ACC112 (cell line): ENCODE measurements at regions not wholly inside any gene's neighbourhood (a gene's known extent, or its start where the extent isn't known, plus 50 kb on each side); places are given as distances from the start of the nearest gene placed in this dataset.

ENCODE experiments used
- H2AFZ ChIP-seq: fragments of 200-600 bp; sonication (generic); one replicate; pipeline ENCODE4 v1.6.0; 2017; ENCODE audit warnings: antibody characterized with exemption, low read length; ENCODE audit not compliant: unreplicated experiment
- H3K27ac ChIP-seq: fragments of 200-600 bp; sonication (generic); 2 replicates; pipeline ENCODE4 v1.5.1; 2014; ENCODE audit warnings: low read depth, mild to moderate bottlenecking, antibody characterized with exemption, low read length, moderate library complexity
- H3K27me3 ChIP-seq: fragments of 200-600 bp; sonication (generic); 2 replicates; pipeline ENCODE4 v1.6.1; 2014; ENCODE audit warnings: mild to moderate bottlenecking, antibody characterized with exemption, low read length, moderate library complexity, mixed read lengths; ENCODE audit not compliant: insufficient read depth
- H3K36me3 ChIP-seq: fragments of 200-600 bp; sonication (generic); 2 replicates; pipeline ENCODE4 v1.6.1; 2016; ENCODE audit warnings: mild to moderate bottlenecking, antibody characterized with exemption, low read length, moderate library complexity, mixed read lengths; ENCODE audit not compliant: insufficient read depth
- H3K4me1 ChIP-seq: fragments of 200-600 bp; sonication (generic); one replicate; pipeline ENCODE4 v1.6.1; 2016; ENCODE audit warnings: low read length, mixed read lengths; ENCODE audit not compliant: insufficient read depth, unreplicated experiment, control insufficient read depth
- H3K4me3 ChIP-seq: fragments of 200-600 bp; sonication (generic); 2 replicates; pipeline ENCODE4 v1.5.1; 2014; ENCODE audit warnings: mild to moderate bottlenecking, low read depth, low read length
- H3K79me2 ChIP-seq: fragments of 200-600 bp; sonication (generic); one replicate; pipeline ENCODE4 v1.6.0; 2016; ENCODE audit warnings: low read length; ENCODE audit not compliant: control insufficient read depth, unreplicated experiment, insufficient read depth

- no peak overlapping the region for H3K27ac ChIP-seq
Measured at GRCh38 chr1:239742416-239743109, 349.1 kb upstream of the FMN2 start.

GRCh38 chr1:239744851-239745250 lies 346.8 kb upstream of the FMN2 start:
- no peaks in the 10 kb centered on the region for H3K36me3 ChIP-seq
- H3K4me1 ChIP-seq = no peaks in the 10 kb centered on the region
- no peak overlapping the region for H3K4me3 ChIP-seq
- H3K27me3 ChIP-seq = no peaks in the 10 kb centered on the region
- H3K79me2 ChIP-seq = no peaks in the 10 kb centered on the region
- H3K27ac ChIP-seq = no peak overlapping the region
- H2AFZ ChIP-seq = no peak overlapping the region

More at GRCh38 chr1:239742416-239743109, 349.1 kb upstream of the FMN2 start:
- no peaks in the 10 kb centered on the region for H3K4me1 ChIP-seq
- no peaks in the 10 kb centered on the region for H3K79me2 ChIP-seq
- H3K36me3 ChIP-seq = no peaks in the 10 kb centered on the region
- H3K27me3 ChIP-seq = no peaks in the 10 kb centered on the region
- no peak overlapping the region for H3K4me3 ChIP-seq
- H2AFZ ChIP-seq = no peak overlapping the region

- H3K79me2 ChIP-seq = no peaks in the 10 kb centered on the region
- H3K4me1 ChIP-seq = no peaks in the 10 kb centered on the region
- H3K27me3 ChIP-seq = no peaks in the 10 kb centered on the region
- no peak overlapping the region for H3K27ac ChIP-seq
- H3K4me3 ChIP-seq = no peak overlapping the region
- no peak overlapping the region for H2AFZ ChIP-seq
- H3K36me3 ChIP-seq = no peaks in the 10 kb centered on the region
Measured at GRCh38 chr1:239755107-239755912, 336.4 kb upstream of the FMN2 start.

GRCh38 chr1:239757716-239758115 lies 334.0 kb upstream of the FMN2 start:
- Histone ChIP-seq H3K27ac (no peak overlapping the region), H3K79me2 (no peaks in the 10 kb centered on the region), H3K27me3 (no peaks in the 10 kb centered on the region), H2AFZ (no peak overlapping the region), H3K4me3 (no peak overlapping the region), H3K4me1 (no peaks in the 10 kb centered on the region), H3K36me3 (no peaks in the 10 kb centered on the region)

- Histone ChIP-seq H3K4me3 (no peak overlapping the region), H3K4me1 (no peaks in the 10 kb centered on the region), H3K27ac (no peak overlapping the region), H2AFZ (no peak overlapping the region), H3K36me3 (no peaks in the 10 kb centered on the region), H3K27me3 (no peaks in the 10 kb centered on the region), H3K79me2 (no peaks in the 10 kb centered on the region)
Measured at GRCh38 chr1:239758756-239759155, 332.9 kb upstream of the FMN2 start.

GRCh38 chr1:239761509-239761908 lies 330.2 kb upstream of the FMN2 start:
- no peak overlapping the region for H2AFZ ChIP-seq

GRCh38 chr1:239763850-239764249 lies 327.8 kb upstream of the FMN2 start:
- Histone ChIP-seq H3K27ac (no peak overlapping the region), H2AFZ (no peak overlapping the region), H3K79me2 (no peaks in the 10 kb centered on the region), H3K36me3 (no peaks in the 10 kb centered on the region), H3K4me3 (no peak overlapping the region), H3K27me3 (no peaks in the 10 kb centered on the region), H3K4me1 (no peaks in the 10 kb centered on the region)

More at GRCh38 chr1:239761509-239761908, 330.2 kb upstream of the FMN2 start:
- Histone ChIP-seq H3K27ac (no peak overlapping the region), H3K4me3 (no peak overlapping the region), H3K27me3 (no peaks in the 10 kb centered on the region), H3K4me1 (no peaks in the 10 kb centered on the region), H3K79me2 (no peaks in the 10 kb centered on the region), H3K36me3 (no peaks in the 10 kb centered on the region)

GRCh38 chr1:239764546-239764945 lies 327.1 kb upstream of the FMN2 start:
- H2AFZ ChIP-seq = no peak overlapping the region
- H3K27ac ChIP-seq = no peak overlapping the region
- H3K27me3 ChIP-seq = no peaks in the 10 kb centered on the region
- H3K79me2 ChIP-seq = no peaks in the 10 kb centered on the region
- no peak overlapping the region for H3K4me3 ChIP-seq
- H3K4me1 ChIP-seq = no peaks in the 10 kb centered on the region
- H3K36me3 ChIP-seq = no peaks in the 10 kb centered on the region

GRCh38 chr1:239765163-239765562 lies 326.5 kb upstream of the FMN2 start:
- no peaks in the 10 kb centered on the region for H3K79me2 ChIP-seq
- H3K4me3 ChIP-seq = no peak overlapping the region
- H3K27ac ChIP-seq = no peak overlapping the region
- H3K27me3 ChIP-seq = no peaks in the 10 kb centered on the region
- no peak overlapping the region for H2AFZ ChIP-seq
- no peaks in the 10 kb centered on the region for H3K4me1 ChIP-seq
- H3K36me3 ChIP-seq = no peaks in the 10 kb centered on the region

- Histone ChIP-seq H3K36me3 (no peaks in the 10 kb centered on the region), H3K4me1 (no peaks in the 10 kb centered on the region), H3K27ac (no peak overlapping the region), H3K79me2 (no peaks in the 10 kb centered on the region), H3K27me3 (no peaks in the 10 kb centered on the region), H2AFZ (no peak overlapping the region), H3K4me3 (no peak overlapping the region)
Measured at GRCh38 chr1:239771550-239771949, 320.1 kb upstream of the FMN2 start.

- Histone ChIP-seq H3K79me2 (no peaks in the 10 kb centered on the region), H3K27me3 (no peaks in the 10 kb centered on the region), H3K4me1 (no peaks in the 10 kb centered on the region), H3K4me3 (no peak overlapping the region), H3K36me3 (no peaks in the 10 kb centered on the region), H3K27ac (no peak overlapping the region), H2AFZ (no peak overlapping the region)
Measured at GRCh38 chr1:239772446-239772845, 319.2 kb upstream of the FMN2 start.
